GM19239 (cell line): ENCODE measurements at regions not wholly inside any gene's neighbourhood (a gene's known extent, or its start where the extent isn't known, plus 50 kb on each side); places are given as distances from the start of the nearest gene placed in this dataset.
"Not testable (repeated sequence)": the region's sequence is repeated elsewhere in the genome, so short reads cannot be mapped to it uniquely, and the experiment has no call there.

Experiments used
- DNase-seq: peaks from one replicate; pipeline ENCODE4 v3.0.0; 2011; ENCODE audit warnings: low spot score; ENCODE audit not compliant: insufficient read length
- FAIRE-seq: peaks from 2 replicates; lab custom pipeline; 2011; peaks lifted over from hg19 to GRCh38; lab: Jason Lieb, UNC

- DNase-seq (no peak), FAIRE-seq (no peak)
These were observed 433.6 kb upstream of the ARRDC3 start for GRCh38 chr5:91816681-91817080.

- FAIRE-seq: no peak
These were observed 414.5 kb upstream of the ARRDC3 start for GRCh38 chr5:91797576-91797975.

GRCh38 chr5:91794856-91795548, 411.9 kb upstream of the ARRDC3 start:
- no peak for DNase-seq
- no peak for FAIRE-seq

More at GRCh38 chr5:91797576-91797975, 414.5 kb upstream of the ARRDC3 start:
- no peak for DNase-seq

- FAIRE-seq (no peak), DNase-seq (no peak)
These were observed 411.3 kb upstream of the ARRDC3 start for GRCh38 chr5:91794455-91794854.

- no peak for DNase-seq
- FAIRE-seq: no peak
These were observed 404.6 kb upstream of the ARRDC3 start for GRCh38 chr5:91787718-91788117.

GRCh38 chr5:91777671-91778070, 394.6 kb upstream of the ARRDC3 start:
- DNase-seq (no peak), FAIRE-seq (no peak)

GRCh38 chr5:91776249-91776648, 393.1 kb upstream of the ARRDC3 start:
- no peak for DNase-seq
- no peak for FAIRE-seq

- no peak for FAIRE-seq
These were observed 387.3 kb upstream of the ARRDC3 start for GRCh38 chr5:91770400-91770799.

GRCh38 chr5:91757383-91757782, 374.3 kb upstream of the ARRDC3 start:
- not testable (repeated sequence) for DNase-seq, FAIRE-seq

More at GRCh38 chr5:91770400-91770799, 387.3 kb upstream of the ARRDC3 start:
- DNase-seq: no peak

- FAIRE-seq (no peak), DNase-seq (no peak)
These were observed 371.9 kb upstream of the ARRDC3 start for GRCh38 chr5:91754990-91755389.

- FAIRE-seq, DNase-seq: not testable (repeated sequence)
These were observed 361.4 kb upstream of the ARRDC3 start for GRCh38 chr5:91744470-91744869.

GRCh38 chr5:91742550-91742949, 359.4 kb upstream of the ARRDC3 start:
- no peak for FAIRE-seq
- no peak for DNase-seq

GRCh38 chr5:91741764-91742505, 358.8 kb upstream of the ARRDC3 start:
- no peak for FAIRE-seq
- DNase-seq: no peak

- no peak for DNase-seq
- FAIRE-seq: no peak
These were observed 346.9 kb upstream of the ARRDC3 start for GRCh38 chr5:91730026-91730425.

- DNase-seq: no peak
- FAIRE-seq: no peak
These were observed 344.3 kb upstream of the ARRDC3 start for GRCh38 chr5:91727463-91727862.

- FAIRE-seq: no peak
- DNase-seq: no peak
These were observed 339.8 kb upstream of the ARRDC3 start for GRCh38 chr5:91722736-91723467.

- FAIRE-seq: no peak
- DNase-seq: no peak
These were observed 329.6 kb upstream of the ARRDC3 start for GRCh38 chr5:91712718-91713117.

- DNase-seq: no peak
These were observed 324.4 kb upstream of the ARRDC3 start for GRCh38 chr5:91707521-91707841.

GRCh38 chr5:91706785-91707520, 323.8 kb upstream of the ARRDC3 start:
- FAIRE-seq: no peak
- DNase-seq: no peak

More at GRCh38 chr5:91707521-91707841, 324.4 kb upstream of the ARRDC3 start:
- no peak for FAIRE-seq

GRCh38 chr5:91703128-91703527, 320.0 kb upstream of the ARRDC3 start:
- DNase-seq (no peak), FAIRE-seq (no peak)
